ENCODE measurements at regions not wholly inside any gene's neighbourhood (a gene's known extent, or its start where the extent isn't known, plus 50 kb on each side); places are given as distances from the start of the nearest gene placed in this dataset.

- peaks cover 12% of the 10 kb centered on the region for H3K9me3 Mint-ChIP-seq
- H3K27me3 Mint-ChIP-seq = no peaks in the 10 kb centered on the region
- no peak overlapping the region for H3K4me3 Mint-ChIP-seq
- ATAC-seq (no peak), DNase-seq (ENCODE audit: low spot score) (no peak)
- no peaks in the 10 kb centered on the region for H3K4me1 Mint-ChIP-seq (ENCODE audit: low read depth in 2 of 2)
- H3K27ac Mint-ChIP-seq = no peak overlapping the region
- no peaks in the 10 kb centered on the region for H3K36me3 Mint-ChIP-seq
Observed at GRCh38 chr15:37223089-37223488, 122.7 kb upstream of the MEIS2 start.

- H3K36me3 Mint-ChIP-seq = no peaks in the 10 kb centered on the region
- no peak overlapping the region for H3K4me3 Mint-ChIP-seq
- DNase-seq (ENCODE audit: low spot score) = no peak
- H3K27ac Mint-ChIP-seq = no peak overlapping the region
- no peaks in the 10 kb centered on the region for H3K27me3 Mint-ChIP-seq
- no peak for ATAC-seq
- H3K9me3 Mint-ChIP-seq = peaks cover 17% of the 10 kb centered on the region
- no peaks in the 10 kb centered on the region for H3K4me1 Mint-ChIP-seq (ENCODE audit: low read depth in 2 of 2)
Observed at GRCh38 chr15:37229855-37230619, 129.7 kb upstream of the MEIS2 start.

- no peaks in the 10 kb centered on the region for H3K4me1 Mint-ChIP-seq (ENCODE audit: low read depth in 2 of 2)
- no peak overlapping the region for H3K4me3 Mint-ChIP-seq
- H3K9me3 Mint-ChIP-seq = peaks cover 9% of the 10 kb centered on the region
- H3K36me3 Mint-ChIP-seq = no peaks in the 10 kb centered on the region
- no peaks in the 10 kb centered on the region for H3K27me3 Mint-ChIP-seq
- no peak overlapping the region for H3K27ac Mint-ChIP-seq
- ATAC-seq = no peak
- DNase-seq (ENCODE audit: low spot score) = no peak
Observed at GRCh38 chr15:37245358-37245757, 145.0 kb upstream of the MEIS2 start.

- peaks cover 8% of the 10 kb centered on the region for H3K9me3 Mint-ChIP-seq
- H3K36me3 Mint-ChIP-seq = no peaks in the 10 kb centered on the region
- no peak for DNase-seq (ENCODE audit: low spot score)
- no peak for ATAC-seq
- no peaks in the 10 kb centered on the region for H3K4me1 Mint-ChIP-seq (ENCODE audit: low read depth in 2 of 2)
- no peak overlapping the region for H3K27ac Mint-ChIP-seq
- no peak overlapping the region for H3K4me3 Mint-ChIP-seq
- no peaks in the 10 kb centered on the region for H3K27me3 Mint-ChIP-seq
Observed at GRCh38 chr15:37246065-37246464, 145.7 kb upstream of the MEIS2 start.

- no peak overlapping the region for H3K4me3 Mint-ChIP-seq
- H3K36me3 Mint-ChIP-seq = no peaks in the 10 kb centered on the region
- no peaks in the 10 kb centered on the region for H3K27me3 Mint-ChIP-seq
- H3K27ac Mint-ChIP-seq = no peak overlapping the region
- DNase-seq (ENCODE audit: low spot score) (no peak), ATAC-seq (no peak)
- no peaks in the 10 kb centered on the region for H3K4me1 Mint-ChIP-seq (ENCODE audit: low read depth in 2 of 2)
- H3K9me3 Mint-ChIP-seq = peaks cover 9% of the 10 kb centered on the region
Observed at GRCh38 chr15:37246856-37247255, 146.5 kb upstream of the MEIS2 start.

GRCh38 chr15:37249249-37249648 is 148.9 kb upstream of the MEIS2 start:
- Mint-ChIP-seq H3K4me3 (no peak overlapping the region), H3K4me1 (ENCODE audit: low read depth in 2 of 2) (no peaks in the 10 kb centered on the region), H3K9me3 (peaks cover 12% of the 10 kb centered on the region), H3K36me3 (no peaks in the 10 kb centered on the region), H3K27me3 (no peaks in the 10 kb centered on the region), H3K27ac (no peak overlapping the region)
- no peak for ATAC-seq
- DNase-seq (ENCODE audit: low spot score) = no peak

- Mint-ChIP-seq H3K4me3 (no peak overlapping the region), H3K27ac (no peak overlapping the region), H3K4me1 (ENCODE audit: low read depth in 2 of 2) (no peaks in the 10 kb centered on the region), H3K36me3 (no peaks in the 10 kb centered on the region), H3K27me3 (no peaks in the 10 kb centered on the region), H3K9me3 (peaks cover 21% of the 10 kb centered on the region)
- ATAC-seq (no peak), DNase-seq (ENCODE audit: low spot score) (no peak)
Observed at GRCh38 chr15:37252530-37252929, 152.2 kb upstream of the MEIS2 start.

GRCh38 chr15:37253877-37254276 is 153.5 kb upstream of the MEIS2 start:
- peaks cover 22% of the 10 kb centered on the region for H3K9me3 Mint-ChIP-seq
- no peak for ATAC-seq

GRCh38 chr15:37260255-37260654 is 159.9 kb upstream of the MEIS2 start:
- no peaks in the 10 kb centered on the region for H3K36me3 Mint-ChIP-seq
- H3K4me1 Mint-ChIP-seq (ENCODE audit: low read depth in 2 of 2) = no peaks in the 10 kb centered on the region
- no peak for ATAC-seq
- no peak for DNase-seq (ENCODE audit: low spot score)
- H3K9me3 Mint-ChIP-seq = peaks cover 23% of the 10 kb centered on the region
- no peaks in the 10 kb centered on the region for H3K27me3 Mint-ChIP-seq
- H3K4me3 Mint-ChIP-seq = no peak overlapping the region
- H3K27ac Mint-ChIP-seq = no peak overlapping the region

More at GRCh38 chr15:37253877-37254276, 153.5 kb upstream of the MEIS2 start:
- no peak for DNase-seq (ENCODE audit: low spot score)
- Mint-ChIP-seq H3K27me3 (no peaks in the 10 kb centered on the region), H3K27ac (no peak overlapping the region), H3K4me3 (no peak overlapping the region), H3K36me3 (no peaks in the 10 kb centered on the region), H3K4me1 (ENCODE audit: low read depth in 2 of 2) (no peaks in the 10 kb centered on the region)

- no peak overlapping the region for H3K27ac Mint-ChIP-seq
- ATAC-seq (no peak), DNase-seq (ENCODE audit: low spot score) (no peak)
- H3K4me1 Mint-ChIP-seq (ENCODE audit: low read depth in 2 of 2) = no peaks in the 10 kb centered on the region
- no peaks in the 10 kb centered on the region for H3K27me3 Mint-ChIP-seq
- H3K4me3 Mint-ChIP-seq = no peak overlapping the region
- H3K9me3 Mint-ChIP-seq = peaks cover 14% of the 10 kb centered on the region
- H3K36me3 Mint-ChIP-seq = no peaks in the 10 kb centered on the region
Observed at GRCh38 chr15:37261685-37262084, 161.3 kb upstream of the MEIS2 start.

GRCh38 chr15:37262922-37263608 is 162.7 kb upstream of the MEIS2 start:
- Mint-ChIP-seq H3K9me3 (peaks cover 15% of the 10 kb centered on the region), H3K4me3 (no peak overlapping the region), H3K36me3 (no peaks in the 10 kb centered on the region), H3K4me1 (ENCODE audit: low read depth in 2 of 2) (no peaks in the 10 kb centered on the region), H3K27me3 (no peaks in the 10 kb centered on the region), H3K27ac (no peak overlapping the region)
- ATAC-seq (no peak), DNase-seq (ENCODE audit: low spot score) (no peak)

- no peaks in the 10 kb centered on the region for H3K27me3 Mint-ChIP-seq
- DNase-seq (ENCODE audit: low spot score) (no peak), ATAC-seq (no peak)
- no peak overlapping the region for H3K27ac Mint-ChIP-seq
- no peaks in the 10 kb centered on the region for H3K4me1 Mint-ChIP-seq (ENCODE audit: low read depth in 2 of 2)
- H3K36me3 Mint-ChIP-seq = no peaks in the 10 kb centered on the region
- no peak overlapping the region for H3K4me3 Mint-ChIP-seq
- H3K9me3 Mint-ChIP-seq = peaks cover 12% of the 10 kb centered on the region
Observed at GRCh38 chr15:37289109-37289765, 188.9 kb upstream of the MEIS2 start.

- ATAC-seq (no peak), DNase-seq (ENCODE audit: low spot score) (no peak)
- Mint-ChIP-seq H3K4me3 (no peak overlapping the region), H3K27ac (no peak overlapping the region), H3K36me3 (no peaks in the 10 kb centered on the region), H3K4me1 (ENCODE audit: low read depth in 2 of 2) (no peaks in the 10 kb centered on the region), H3K9me3 (peaks cover 16% of the 10 kb centered on the region), H3K27me3 (no peaks in the 10 kb centered on the region)
Observed at GRCh38 chr15:37291920-37292319, 191.6 kb upstream of the MEIS2 start.

GRCh38 chr15:37298271-37298670 is 197.9 kb upstream of the MEIS2 start:
- no peaks in the 10 kb centered on the region for H3K4me1 Mint-ChIP-seq (ENCODE audit: low read depth in 2 of 2)
- ATAC-seq = no peak

More at GRCh38 chr15:37298271-37298670, 197.9 kb upstream of the MEIS2 start:
- H3K9me3 Mint-ChIP-seq = peaks cover 8% of the 10 kb centered on the region
- no peaks in the 10 kb centered on the region for H3K27me3 Mint-ChIP-seq
- no peaks in the 10 kb centered on the region for H3K36me3 Mint-ChIP-seq
- no peak overlapping the region for H3K27ac Mint-ChIP-seq
- no peak for DNase-seq (ENCODE audit: low spot score)
- H3K4me3 Mint-ChIP-seq = no peak overlapping the region
